Epidermal melanocyte (primary cell): ENCODE measurements at regions not wholly inside any gene's neighbourhood (a gene's known extent, or its start where the extent isn't known, plus 50 kb on each side); places are given as distances from the start of the nearest gene placed in this dataset.

Experiments used
- DNase-seq: peaks from one replicate; pipeline ENCODE4 v3.0.0; 2011; ENCODE audit warnings: low spot score; ENCODE audit not compliant: insufficient read length

- DNase-seq: no peak
Measured at GRCh38 chr3:148078658-148079057, 619.0 kb upstream of the AGTR1 start.

- DNase-seq: no peak
Measured at GRCh38 chr3:148079370-148079769, 618.3 kb upstream of the AGTR1 start.

GRCh38 chr3:148081926-148082325 is 615.8 kb upstream of the AGTR1 start:
- DNase-seq: no peak

GRCh38 chr3:148082506-148083280 is 615.0 kb upstream of the AGTR1 start:
- DNase-seq: no peak

- no peak for DNase-seq
Measured at GRCh38 chr3:148083526-148084182, 614.0 kb upstream of the AGTR1 start.

- no peak for DNase-seq
Measured at GRCh38 chr3:148084931-148085330, 612.8 kb upstream of the AGTR1 start.

- DNase-seq: no peak
Measured at GRCh38 chr3:148087601-148088371, 609.9 kb upstream of the AGTR1 start.

- no peak for DNase-seq
Measured at GRCh38 chr3:148089171-148089570, 608.5 kb upstream of the AGTR1 start.

- DNase-seq: no peak
Measured at GRCh38 chr3:148090156-148090555, 607.5 kb upstream of the AGTR1 start.

- DNase-seq: no peak
Measured at GRCh38 chr3:148092624-148093347, 604.9 kb upstream of the AGTR1 start.

- no peak for DNase-seq
Measured at GRCh38 chr3:148093753-148094152, 604.0 kb upstream of the AGTR1 start.

- no peak for DNase-seq
Measured at GRCh38 chr3:148095962-148096361, 601.7 kb upstream of the AGTR1 start.

GRCh38 chr3:148100476-148100875 is 597.2 kb upstream of the AGTR1 start:
- DNase-seq: no peak

GRCh38 chr3:148101061-148101460 is 596.6 kb upstream of the AGTR1 start:
- DNase-seq: no peak

GRCh38 chr3:148102156-148102555 is 595.5 kb upstream of the AGTR1 start:
- DNase-seq: no peak

GRCh38 chr3:148106062-148106461 is 591.6 kb upstream of the AGTR1 start:
- DNase-seq: no peak

- no peak for DNase-seq
Measured at GRCh38 chr3:148126956-148127355, 570.7 kb upstream of the AGTR1 start.

GRCh38 chr3:148128136-148128535 is 569.6 kb upstream of the AGTR1 start:
- no peak for DNase-seq

- DNase-seq: no peak
Measured at GRCh38 chr3:148131990-148132638, 565.6 kb upstream of the AGTR1 start.

GRCh38 chr3:148136816-148137215 is 560.9 kb upstream of the AGTR1 start:
- no peak for DNase-seq

- no peak for DNase-seq
Measured at GRCh38 chr3:148146241-148146640, 551.5 kb upstream of the AGTR1 start.
